ACHN (cell line): ENCODE measurements at regions not wholly inside any gene's neighbourhood (a gene's known extent, or its start where the extent isn't known, plus 50 kb on each side); places are given as distances from the start of the nearest gene placed in this dataset.

Experiments used
- DNase-seq: peaks from one replicate; pipeline ENCODE4 v3.0.0-alpha.2; 2015
- in situ Hi-C: cut with HindIII; loops from 2 replicates; pipeline ENCODE4 v1.10.0; 2017; ENCODE audit warnings: low sequenced_read_pairs, low pct_ligation_motif_present, low pct_unique_long_range_greater_than_20kb

DNA sequence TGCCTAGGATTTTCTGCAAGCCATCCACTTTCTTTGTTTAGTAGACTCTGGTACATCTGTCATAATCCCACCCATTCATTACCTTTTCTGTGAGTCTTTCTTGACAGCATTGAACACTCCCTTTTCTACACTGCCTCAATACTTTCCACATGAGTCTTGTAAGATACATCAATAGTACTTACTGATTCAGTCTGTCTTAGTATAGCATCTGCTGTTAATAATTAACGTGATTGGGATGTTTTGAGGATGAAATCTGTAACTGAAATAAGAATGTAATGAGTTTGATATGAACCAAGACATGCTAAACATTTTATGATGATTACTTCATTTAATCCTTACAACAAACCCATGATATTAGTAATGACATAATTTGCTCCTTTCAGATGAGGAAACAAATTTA is 196.2 kb upstream of the FOXG1 start:
- DNase-seq: no peak
- in situ Hi-C loops: no loop called here

GRCh38 chr14:28571636-28572035 is 195.0 kb upstream of the FOXG1 start:
- in situ Hi-C loops: no loop called here
- no peak for DNase-seq

DNA sequence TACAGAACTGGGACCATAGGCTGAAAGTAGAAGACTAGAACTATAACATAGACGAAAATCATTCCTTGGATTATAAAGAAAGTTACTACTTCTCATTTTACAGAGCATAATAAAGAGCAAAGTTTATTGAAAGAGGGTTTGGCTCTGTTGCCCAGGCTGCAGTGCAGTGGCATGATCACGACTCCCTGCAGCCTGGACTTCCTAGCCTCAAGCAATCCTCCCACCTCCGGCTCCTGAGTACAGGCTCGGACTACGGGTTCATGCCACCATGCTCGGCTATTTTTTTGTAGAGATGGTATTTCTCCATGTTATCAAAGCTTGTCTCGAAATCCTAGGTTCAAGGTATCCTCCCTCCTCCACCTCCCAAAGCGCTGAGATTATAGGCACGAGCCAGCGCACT is 190.1 kb upstream of the FOXG1 start:
- no peak for DNase-seq
- in situ Hi-C loops: no loop called here

DNA sequence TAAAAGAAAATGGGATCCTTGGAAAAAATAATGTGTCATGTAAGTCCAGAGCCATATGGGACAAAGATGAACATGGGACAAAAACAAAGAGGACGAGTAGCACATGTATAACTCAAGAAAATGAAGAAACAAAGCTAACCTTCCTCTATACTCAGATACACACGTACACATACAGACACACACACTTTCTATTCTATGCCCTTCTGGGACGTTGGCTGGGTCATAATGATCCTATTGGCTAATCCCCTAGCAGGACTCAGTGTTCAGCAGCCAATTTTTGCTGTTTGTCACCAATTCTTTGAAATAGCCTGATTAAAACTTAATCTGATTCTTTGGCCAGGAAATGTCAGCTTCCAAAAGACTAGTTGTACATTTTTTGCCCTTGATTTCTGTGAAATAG is 189.4 kb upstream of the FOXG1 start:
- in situ Hi-C loops: no loop called here
- no peak for DNase-seq

DNA sequence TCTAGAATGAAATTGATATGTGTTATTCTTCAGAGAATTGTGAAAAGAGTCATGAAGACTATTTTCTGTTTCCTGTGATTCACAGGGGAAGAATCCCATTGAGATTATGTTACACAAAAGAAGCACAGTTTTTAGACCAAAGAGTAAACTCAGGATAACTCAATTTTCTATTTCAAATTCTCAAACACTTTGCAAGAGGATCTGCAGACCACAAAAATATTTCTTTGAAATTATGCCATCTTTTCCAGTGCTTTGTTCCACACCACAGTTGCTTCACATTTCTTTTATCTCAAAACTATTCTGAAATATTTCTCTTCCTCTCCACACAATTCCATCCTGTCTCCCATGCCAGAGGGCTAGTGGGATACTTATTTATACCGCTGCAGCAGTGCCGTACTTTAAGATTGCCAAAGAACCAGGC is 188.9 kb upstream of the FOXG1 start:
- in situ Hi-C loops: no loop called here
- DNase-seq: no peak

GRCh38 chr14:28584951-28585350 is 181.6 kb upstream of the FOXG1 start:
- no peak for DNase-seq
- in situ Hi-C loops: no loop called here

DNA sequence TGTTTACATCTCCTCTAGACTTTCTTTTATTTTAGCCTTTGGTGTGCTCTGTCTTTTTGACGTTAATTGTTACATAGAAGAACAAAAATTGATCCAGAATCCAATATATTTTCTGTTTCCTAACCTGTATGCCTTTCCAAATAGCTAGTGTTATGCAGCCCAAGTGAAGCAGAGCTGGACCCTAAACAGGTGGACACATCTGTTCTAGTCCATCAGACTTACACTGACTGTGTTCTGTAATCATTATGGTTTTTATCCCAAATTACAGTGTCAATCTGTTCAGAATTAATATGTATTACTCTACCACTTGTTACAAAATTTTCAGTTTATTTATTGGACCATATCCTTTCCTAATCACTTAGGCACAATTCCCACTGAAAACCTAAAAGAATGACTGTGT is 176.8 kb upstream of the FOXG1 start:
- in situ Hi-C loops: no loop called here
- DNase-seq: no peak

DNA sequence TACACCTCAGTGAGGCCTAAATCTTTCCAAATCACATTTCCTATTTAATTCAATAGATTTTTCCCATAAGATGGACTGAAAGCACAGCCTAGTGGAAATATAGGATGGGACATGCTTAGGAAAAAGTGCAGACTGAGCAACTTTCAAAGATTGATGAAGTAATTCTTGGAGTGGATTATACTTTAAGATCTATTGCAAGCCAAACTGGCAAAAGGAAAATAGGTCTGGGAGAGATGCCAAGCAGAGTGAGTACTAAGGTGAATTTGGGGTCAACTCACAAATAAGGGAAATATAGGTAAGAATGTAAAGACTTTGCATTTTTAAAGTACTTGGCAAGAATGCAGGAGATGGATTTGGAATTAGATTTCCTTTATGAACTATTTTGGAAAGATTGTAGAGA is 170.2 kb upstream of the FOXG1 start:
- no peak for DNase-seq

DNA sequence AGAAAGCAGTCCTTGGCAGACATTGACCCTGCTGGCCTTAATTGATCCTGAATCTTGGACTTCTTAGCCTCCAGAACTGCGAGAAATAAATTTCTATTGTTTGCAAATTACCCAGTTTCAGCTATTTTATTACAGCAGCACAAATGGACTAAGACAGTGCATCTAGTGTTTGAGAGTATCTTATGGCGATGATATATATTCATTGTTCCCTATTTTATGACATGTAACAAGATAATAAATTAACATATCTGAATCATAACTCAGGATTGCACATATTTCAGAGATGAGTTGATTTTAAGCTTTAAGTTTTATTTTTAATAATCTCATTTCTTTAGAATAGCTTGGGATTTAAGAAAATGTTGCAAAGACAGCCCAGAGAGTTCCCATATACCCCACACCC is 167.4 kb upstream of the FOXG1 start:
- in situ Hi-C loops: no loop called here
- no peak for DNase-seq

More for the DNA sequence above, 170.2 kb upstream of the FOXG1 start:
- in situ Hi-C loops: no loop called here

GRCh38 chr14:28599605-28600004 is 167.0 kb upstream of the FOXG1 start:
- in situ Hi-C loops: no loop called here
- DNase-seq: no peak

DNA sequence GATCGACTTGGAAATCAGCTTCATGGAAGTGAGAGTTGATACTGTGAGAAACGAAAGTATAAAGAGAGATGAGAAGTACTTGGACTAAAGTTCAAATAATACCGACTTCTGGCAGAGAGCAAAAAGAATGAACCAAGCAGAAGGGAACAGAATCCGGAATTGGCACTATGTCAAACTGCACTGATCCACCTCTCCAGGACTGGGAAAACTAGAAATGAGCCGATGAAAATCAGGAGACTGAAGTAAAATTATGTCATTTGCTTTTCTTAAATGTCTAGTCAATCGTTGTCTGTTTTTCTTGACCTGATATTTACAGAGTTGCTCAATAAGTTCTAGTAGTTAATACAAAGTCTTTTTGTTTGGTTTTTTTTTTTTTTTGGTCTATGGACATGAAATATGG is 163.0 kb upstream of the FOXG1 start:
- in situ Hi-C loops: no loop called here
- no peak for DNase-seq

DNA sequence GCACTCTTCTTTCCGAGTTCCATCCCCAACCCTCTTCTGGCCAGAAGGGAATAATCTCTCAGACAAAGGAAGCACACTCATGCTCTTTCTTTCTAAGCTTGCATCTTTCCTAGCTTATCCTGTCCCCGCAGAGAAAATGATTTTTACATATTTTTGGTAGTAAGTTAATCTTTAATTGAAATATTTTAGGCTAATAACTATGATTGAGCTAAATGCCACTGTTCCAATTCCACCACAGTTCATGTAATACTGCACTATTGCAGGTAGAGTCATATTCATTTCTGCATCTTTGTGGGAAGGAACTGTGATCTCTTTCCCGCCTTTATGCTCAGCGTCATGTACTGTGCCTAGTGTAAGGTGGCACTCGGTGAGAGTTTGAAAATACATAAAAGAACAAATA is 158.9 kb upstream of the FOXG1 start:
- in situ Hi-C loops: no loop called here

DNA sequence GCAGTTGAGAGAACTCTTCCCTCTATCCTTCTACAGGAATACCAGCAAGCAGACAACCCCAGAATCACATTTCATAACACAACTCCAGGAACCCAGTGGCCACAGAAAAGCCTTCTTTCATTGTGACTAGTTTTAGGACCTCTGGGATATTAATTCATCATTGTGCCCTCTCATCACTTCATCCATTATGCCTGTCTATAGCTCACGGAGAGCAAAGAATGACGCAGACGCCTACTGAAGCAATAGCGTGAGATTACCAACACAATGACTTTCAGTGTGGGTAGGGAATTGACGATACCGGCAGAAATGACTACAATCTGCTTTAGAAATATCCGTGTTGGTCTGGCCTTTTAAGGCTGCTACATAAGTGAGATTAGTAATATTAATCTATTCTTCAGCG is 158.1 kb upstream of the FOXG1 start:
- DNase-seq: no peak
- in situ Hi-C loops: no loop called here

More for the DNA sequence above, 158.9 kb upstream of the FOXG1 start:
- DNase-seq: no peak

- DNase-seq: peak; percentile 48
These were observed 157.4 kb upstream of the FOXG1 start for GRCh38 chr14:28608851-28609828.

DNA sequence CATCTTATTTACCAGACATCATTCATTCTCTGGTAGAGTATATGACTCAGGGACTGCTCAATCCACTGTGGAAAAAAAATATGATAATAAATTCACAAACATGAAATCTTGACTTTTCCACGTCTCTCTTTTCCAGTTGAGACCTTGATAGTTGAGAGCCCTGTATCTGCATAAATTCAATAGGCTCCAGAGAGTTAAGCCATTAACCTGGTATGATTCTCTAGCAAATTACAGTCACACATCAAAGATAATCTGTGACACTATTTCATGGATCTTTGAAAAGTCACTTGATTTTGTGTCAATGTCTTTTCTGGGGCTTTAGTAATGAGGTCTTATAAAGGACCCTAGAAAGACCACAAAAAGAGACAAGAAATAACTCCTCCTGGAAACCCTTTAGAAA is 154.2 kb upstream of the FOXG1 start:
- in situ Hi-C loops: no loop called here
- DNase-seq: no peak

More at GRCh38 chr14:28608851-28609828, 157.4 kb upstream of the FOXG1 start:
- in situ Hi-C loops: no loop called here

- no peak for DNase-seq
- in situ Hi-C loops: no loop called here
These were observed 153.1 kb upstream of the FOXG1 start for GRCh38 chr14:28613532-28613931.

GRCh38 chr14:28626780-28627179 is 139.8 kb upstream of the FOXG1 start:
- in situ Hi-C loops: no loop called here
- no peak for DNase-seq

- in situ Hi-C loops: no loop called here
- no peak for DNase-seq
These were observed 137.1 kb upstream of the FOXG1 start for GRCh38 chr14:28629328-28630004.

DNA sequence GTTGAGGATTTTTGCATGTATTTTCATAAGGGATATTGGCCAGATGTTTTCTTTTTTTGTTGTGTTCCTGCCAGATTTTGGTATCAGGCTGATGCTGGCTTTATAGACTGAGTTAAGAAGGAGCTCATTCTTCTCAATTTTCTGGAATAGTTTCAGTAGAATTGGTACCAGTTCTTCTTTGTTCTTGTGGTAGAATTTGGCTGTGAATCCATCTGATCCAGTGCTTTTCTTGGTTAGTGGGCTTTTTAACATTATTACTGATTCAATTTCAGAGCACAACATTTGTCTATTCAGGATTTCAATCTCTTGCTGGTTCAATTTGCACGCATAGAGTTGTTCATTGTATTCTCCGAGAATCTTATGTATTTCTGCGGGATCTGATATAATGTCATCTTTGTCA is 136.5 kb upstream of the FOXG1 start:
- no peak for DNase-seq
- in situ Hi-C loops: no loop called here

DNA sequence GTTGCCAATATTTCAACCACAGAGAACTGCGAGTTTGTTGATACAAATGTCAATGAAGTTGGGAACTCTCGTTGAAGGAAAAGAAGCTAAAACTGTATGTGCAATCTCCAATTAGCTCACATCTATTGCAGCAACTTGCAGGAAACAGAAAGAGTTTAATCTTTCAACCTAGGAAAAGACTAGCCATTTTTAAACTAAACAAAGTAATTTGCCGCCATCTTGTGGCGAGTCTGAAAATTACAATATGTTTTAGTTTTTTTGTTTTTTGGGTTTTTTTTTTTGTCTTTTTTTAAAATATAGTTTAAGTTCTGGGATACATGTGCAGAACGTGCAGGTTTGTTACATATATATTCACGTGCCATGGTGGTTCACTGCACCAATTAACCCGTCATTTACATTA is 131.2 kb upstream of the FOXG1 start:
- in situ Hi-C loops: no loop called here
- DNase-seq: peak; percentile 30
